Esophagus squamous epithelium (tissue), 4 donors: ENCODE measurements at regions not wholly inside any gene's neighbourhood (a gene's known extent, or its start where the extent isn't known, plus 50 kb on each side); places are given as distances from the start of the nearest gene placed in this dataset.

Experiments
- CTCF ChIP-seq, 6 experiments: fragments of 450-650 bp in 4 of 6; fragments of 200-600 bp in 2 of 6; sonication (generic) in 2 of 6; IDR thresholded peaks; one replicate each; pipeline ENCODE4 v1.5.1; 2016 to 2019; ENCODE audit warnings: antibody characterized with exemption in 6 of 6, mild to moderate bottlenecking in 4 of 6, moderate library complexity in 4 of 6
- POLR2A ChIP-seq, 4 donors: fragments of 450-650 bp; IDR thresholded peaks; one replicate each; pipeline ENCODE4 v1.6.1; 2017; ENCODE audit warnings: antibody characterized with exemption in 4 of 4, mild to moderate bottlenecking in 4 of 4, moderate library complexity in 3 of 4

GRCh38 chr12:46100551-46101484, 110.4 kb upstream of the SCAF11 start:
- TF ChIP-seq CTCF (IDR thresholded peaks at IDR 0.05): no peak
- TF ChIP-seq POLR2A (IDR thresholded peaks at IDR 0.05): no peak
